NCI-H2081 treated with DMSO at 0.1 percent for 48 hours (cell line): ENCODE measurements at regions not wholly inside any gene's neighbourhood (a gene's known extent, or its start where the extent isn't known, plus 50 kb on each side); places are given as distances from the start of the nearest gene placed in this dataset.
"Not testable (repeated sequence)": the region's sequence is repeated elsewhere in the genome, so short reads cannot be mapped to it uniquely, and the experiment has no call there.

Source experiments
- DNase-seq: peaks from one replicate; lab custom pipeline; 2025; lab: John Stamatoyannopoulos, UW

GRCh38 chr5:164119806-164120447 is 614.5 kb downstream of the MAT2B start:
- no peak for DNase-seq

GRCh38 chr5:164127527-164127926 is 622.1 kb downstream of the MAT2B start:
- no peak for DNase-seq

GRCh38 chr5:164132358-164132757 is 626.9 kb downstream of the MAT2B start:
- DNase-seq, result no peak

- no peak for DNase-seq
These were observed 631.7 kb downstream of the MAT2B start for GRCh38 chr5:164137095-164137494.

- no peak for DNase-seq
These were observed 634.0 kb downstream of the MAT2B start for GRCh38 chr5:164139423-164139822.

GRCh38 chr5:164145458-164145857 is 640.0 kb downstream of the MAT2B start:
- DNase-seq, result no peak

GRCh38 chr5:164146223-164146622 is 640.8 kb downstream of the MAT2B start:
- DNase-seq, result no peak

- no peak for DNase-seq
These were observed 642.9 kb downstream of the MAT2B start for GRCh38 chr5:164148292-164148691.

GRCh38 chr5:164152539-164152938 is 647.1 kb downstream of the MAT2B start:
- not testable (repeated sequence) for DNase-seq

- no peak for DNase-seq
These were observed 648.2 kb downstream of the MAT2B start for GRCh38 chr5:164153469-164154172.

- no peak for DNase-seq
These were observed 665.4 kb downstream of the MAT2B start for GRCh38 chr5:164170814-164171213.

- DNase-seq, result no peak
These were observed 669.7 kb downstream of the MAT2B start for GRCh38 chr5:164175083-164175482.

GRCh38 chr5:164179406-164179805 is 674.0 kb downstream of the MAT2B start:
- DNase-seq, result no peak

- DNase-seq, result no peak
These were observed 676.2 kb downstream of the MAT2B start for GRCh38 chr5:164181604-164182003.

GRCh38 chr5:164184158-164184557 is 678.7 kb downstream of the MAT2B start:
- DNase-seq, result no peak

- DNase-seq, result no peak
These were observed 679.6 kb downstream of the MAT2B start for GRCh38 chr5:164185000-164185399.

- DNase-seq, result no peak
These were observed 681.1 kb downstream of the MAT2B start for GRCh38 chr5:164186550-164186949.

GRCh38 chr5:164187785-164188184 is 682.4 kb downstream of the MAT2B start:
- no peak for DNase-seq

- DNase-seq, result peak; percentile 17
These were observed 683.3 kb downstream of the MAT2B start for GRCh38 chr5:164188733-164189148.

GRCh38 chr5:164191240-164191639 is 685.8 kb downstream of the MAT2B start:
- DNase-seq, result no peak

- DNase-seq, result no peak
These were observed 696.9 kb downstream of the MAT2B start for GRCh38 chr5:164202338-164202737.

- DNase-seq, result no peak
These were observed 698.3 kb downstream of the MAT2B start for GRCh38 chr5:164203581-164204225.

- no peak for DNase-seq
These were observed 699.0 kb downstream of the MAT2B start for GRCh38 chr5:164204338-164204946.
